GM23338 (cell line): ENCODE measurements at regions not wholly inside any gene's neighbourhood (a gene's known extent, or its start where the extent isn't known, plus 50 kb on each side); places are given as distances from the start of the nearest gene placed in this dataset.

ENCODE experiments used
- ATAC-seq: fragments of 200-7000 bp; cut with Tn5 transposase; 3 replicates; pipeline ENCODE4 v1.9.1; 2020
- DNase-seq: peaks from one replicate; pipeline ENCODE4 v3.0.0-alpha.2; 2015; ENCODE audit warnings: low spot score
- H2AFZ ChIP-seq: fragments of 200-600 bp; sonication (generic); 2 replicates; pipeline ENCODE4 v1.8.0; 2016; ENCODE audit warnings: antibody characterized with exemption, mild to moderate bottlenecking, moderate library complexity
- H3F3A ChIP-seq: fragments of 200-600 bp; sonication (generic); replicated peaks from 2 replicates; pipeline ENCODE4 v1.8.0; 2017; ENCODE audit warnings: antibody characterized with exemption, mixed run types, low read depth
- H3K27ac ChIP-seq: fragments of 200-600 bp; sonication (generic); 2 replicates; pipeline ENCODE4 v1.6.1; 2016; ENCODE audit warnings: low read depth
- H3K27me3 ChIP-seq: fragments of 200-600 bp; sonication (generic); 2 replicates; pipeline ENCODE4 v1.8.0; 2016; ENCODE audit warnings: mild to moderate bottlenecking, mixed run types, moderate library complexity; ENCODE audit not compliant: insufficient read depth
- H3K36me3 ChIP-seq: fragments of 200-600 bp; sonication (generic); 2 replicates; pipeline ENCODE4 v1.8.0; 2016; ENCODE audit warnings: mild to moderate bottlenecking; ENCODE audit not compliant: insufficient read depth
- H3K4me1 ChIP-seq: fragments of 200-600 bp; sonication (generic); 2 replicates; pipeline ENCODE4 v1.8.0; 2016; ENCODE audit warnings: mild to moderate bottlenecking, moderate library complexity; ENCODE audit not compliant: insufficient read depth
- H3K4me2 ChIP-seq: fragments of 200-600 bp; sonication (generic); 2 replicates; pipeline ENCODE4 v1.7.1; 2017; ENCODE audit warnings: mixed run types
- H3K4me3 ChIP-seq: fragments of 200-600 bp; sonication (generic); 2 replicates; pipeline ENCODE4 v1.6.1; 2016; ENCODE audit warnings: mixed run types
- H3K79me2 ChIP-seq: fragments of 200-600 bp; sonication (generic); replicated peaks from 2 replicates; pipeline ENCODE4 v1.8.0; 2017; ENCODE audit warnings: mild to moderate bottlenecking; ENCODE audit not compliant: insufficient read depth
- H3K9me2 ChIP-seq: fragments of 200-600 bp; sonication (generic); 2 replicates; pipeline ENCODE4 v1.8.0; 2017; ENCODE audit not compliant: insufficient read depth
- H4K20me1 ChIP-seq: fragments of 200-600 bp; sonication (generic); replicated peaks from 2 replicates; pipeline ENCODE4 v1.8.0; 2017; ENCODE audit warnings: mild to moderate bottlenecking; ENCODE audit not compliant: insufficient read depth
- H3K27ac Mint-ChIP-seq: 2 replicates; pipeline ENCODE4 v1.8.0; 2020; ENCODE audit warnings: inconsistent platforms, mild to moderate bottlenecking, moderate library complexity, mixed read lengths
- H3K27me3 Mint-ChIP-seq: 3 replicates; pipeline ENCODE4 v1.8.0; 2022; ENCODE audit warnings: low read depth, mild to moderate bottlenecking, moderate library complexity, mixed read lengths, inconsistent platforms; ENCODE audit not compliant: insufficient read depth, poor library complexity
- H3K36me3 Mint-ChIP-seq: 3 replicates; pipeline ENCODE4 v1.8.0; 2021; ENCODE audit warnings: low read depth, mild to moderate bottlenecking, inconsistent platforms, moderate library complexity, mixed read lengths
- H3K4me1 Mint-ChIP-seq: 3 replicates; pipeline ENCODE4 v1.8.0; 2020; ENCODE audit warnings: mild to moderate bottlenecking, inconsistent platforms, mixed read lengths
- H3K4me3 Mint-ChIP-seq: 3 replicates; pipeline ENCODE4 v1.8.0; 2021; ENCODE audit warnings: moderate library complexity, mild to moderate bottlenecking, inconsistent platforms, mixed read lengths
- H3K9me3 Mint-ChIP-seq: 3 replicates; pipeline ENCODE4 v1.8.0; 2020; ENCODE audit warnings: moderate library complexity, mild to moderate bottlenecking, inconsistent platforms, mixed read lengths
- CTCF ChIP-seq, 2 experiments: fragments of 200-600 bp in 1 of 2; sonication (generic) in 1 of 2; conservative IDR thresholded peaks; 2 replicates each; pipeline versions ENCODE4 v1.5.1 to v1.6.1; 2016 to 2017; ENCODE audit warnings: antibody characterized with exemption in 2 of 2, low read depth in 2 of 2, mild to moderate bottlenecking in 2 of 2, moderate library complexity in 1 of 2
- EZH2 ChIP-seq: fragments of 200-600 bp; sonication (generic); IDR thresholded peaks from one replicate; pipeline ENCODE4 v1.8.0; 2017; ENCODE audit warnings: antibody characterized with exemption, mild to moderate bottlenecking, low read depth; ENCODE audit not compliant: unreplicated experiment
- EZH2phosphoT487 ChIP-seq: fragments of 200-600 bp; sonication (generic); IDR thresholded peaks from one replicate; pipeline ENCODE4 v1.8.1; 2018; ENCODE audit warnings: antibody characterized with exemption; ENCODE audit not compliant: unreplicated experiment
- JUNB ChIP-seq: IDR thresholded peaks from one replicate; pipeline ENCODE4 v1.6.1; 2016; ENCODE audit warnings: antibody characterized with exemption; ENCODE audit not compliant: unreplicated experiment
- POLR2AphosphoS5 ChIP-seq: IDR thresholded peaks from 2 replicates; pipeline ENCODE4 v1.6.1; 2016; ENCODE audit warnings: antibody characterized with exemption, low read depth
- STAT1 ChIP-seq: IDR thresholded peaks from one replicate; pipeline ENCODE4 v1.6.1; 2016; ENCODE audit warnings: antibody characterized with exemption; ENCODE audit not compliant: unreplicated experiment
- ZNF114 ChIP-seq: fragments of 250-450 bp; sonication (Bioruptor Pico); IDR thresholded peaks from 2 replicates; pipeline ENCODE4 v1.5.0; 2020; ENCODE audit warnings: mild to moderate bottlenecking, moderate library complexity
- ZNF331 ChIP-seq: fragments of 250-450 bp; sonication (Bioruptor Pico); IDR thresholded peaks from 2 replicates; pipeline ENCODE4 v1.5.0; 2020; ENCODE audit warnings: low read depth, mild to moderate bottlenecking, moderate library complexity
- TF ChIP-seq, protein P1 (sequence below): fragments of 250-450 bp; sonication (Bioruptor Pico); IDR thresholded peaks from 2 replicates; pipeline ENCODE4 v1.5.0; 2020; ENCODE audit warnings: mild to moderate bottlenecking, moderate library complexity

GRCh38 chr6:140732155-140732554 is 1357.7 kb upstream of the CITED2 start (continued):
- TF ChIP-seq, protein P1, sequence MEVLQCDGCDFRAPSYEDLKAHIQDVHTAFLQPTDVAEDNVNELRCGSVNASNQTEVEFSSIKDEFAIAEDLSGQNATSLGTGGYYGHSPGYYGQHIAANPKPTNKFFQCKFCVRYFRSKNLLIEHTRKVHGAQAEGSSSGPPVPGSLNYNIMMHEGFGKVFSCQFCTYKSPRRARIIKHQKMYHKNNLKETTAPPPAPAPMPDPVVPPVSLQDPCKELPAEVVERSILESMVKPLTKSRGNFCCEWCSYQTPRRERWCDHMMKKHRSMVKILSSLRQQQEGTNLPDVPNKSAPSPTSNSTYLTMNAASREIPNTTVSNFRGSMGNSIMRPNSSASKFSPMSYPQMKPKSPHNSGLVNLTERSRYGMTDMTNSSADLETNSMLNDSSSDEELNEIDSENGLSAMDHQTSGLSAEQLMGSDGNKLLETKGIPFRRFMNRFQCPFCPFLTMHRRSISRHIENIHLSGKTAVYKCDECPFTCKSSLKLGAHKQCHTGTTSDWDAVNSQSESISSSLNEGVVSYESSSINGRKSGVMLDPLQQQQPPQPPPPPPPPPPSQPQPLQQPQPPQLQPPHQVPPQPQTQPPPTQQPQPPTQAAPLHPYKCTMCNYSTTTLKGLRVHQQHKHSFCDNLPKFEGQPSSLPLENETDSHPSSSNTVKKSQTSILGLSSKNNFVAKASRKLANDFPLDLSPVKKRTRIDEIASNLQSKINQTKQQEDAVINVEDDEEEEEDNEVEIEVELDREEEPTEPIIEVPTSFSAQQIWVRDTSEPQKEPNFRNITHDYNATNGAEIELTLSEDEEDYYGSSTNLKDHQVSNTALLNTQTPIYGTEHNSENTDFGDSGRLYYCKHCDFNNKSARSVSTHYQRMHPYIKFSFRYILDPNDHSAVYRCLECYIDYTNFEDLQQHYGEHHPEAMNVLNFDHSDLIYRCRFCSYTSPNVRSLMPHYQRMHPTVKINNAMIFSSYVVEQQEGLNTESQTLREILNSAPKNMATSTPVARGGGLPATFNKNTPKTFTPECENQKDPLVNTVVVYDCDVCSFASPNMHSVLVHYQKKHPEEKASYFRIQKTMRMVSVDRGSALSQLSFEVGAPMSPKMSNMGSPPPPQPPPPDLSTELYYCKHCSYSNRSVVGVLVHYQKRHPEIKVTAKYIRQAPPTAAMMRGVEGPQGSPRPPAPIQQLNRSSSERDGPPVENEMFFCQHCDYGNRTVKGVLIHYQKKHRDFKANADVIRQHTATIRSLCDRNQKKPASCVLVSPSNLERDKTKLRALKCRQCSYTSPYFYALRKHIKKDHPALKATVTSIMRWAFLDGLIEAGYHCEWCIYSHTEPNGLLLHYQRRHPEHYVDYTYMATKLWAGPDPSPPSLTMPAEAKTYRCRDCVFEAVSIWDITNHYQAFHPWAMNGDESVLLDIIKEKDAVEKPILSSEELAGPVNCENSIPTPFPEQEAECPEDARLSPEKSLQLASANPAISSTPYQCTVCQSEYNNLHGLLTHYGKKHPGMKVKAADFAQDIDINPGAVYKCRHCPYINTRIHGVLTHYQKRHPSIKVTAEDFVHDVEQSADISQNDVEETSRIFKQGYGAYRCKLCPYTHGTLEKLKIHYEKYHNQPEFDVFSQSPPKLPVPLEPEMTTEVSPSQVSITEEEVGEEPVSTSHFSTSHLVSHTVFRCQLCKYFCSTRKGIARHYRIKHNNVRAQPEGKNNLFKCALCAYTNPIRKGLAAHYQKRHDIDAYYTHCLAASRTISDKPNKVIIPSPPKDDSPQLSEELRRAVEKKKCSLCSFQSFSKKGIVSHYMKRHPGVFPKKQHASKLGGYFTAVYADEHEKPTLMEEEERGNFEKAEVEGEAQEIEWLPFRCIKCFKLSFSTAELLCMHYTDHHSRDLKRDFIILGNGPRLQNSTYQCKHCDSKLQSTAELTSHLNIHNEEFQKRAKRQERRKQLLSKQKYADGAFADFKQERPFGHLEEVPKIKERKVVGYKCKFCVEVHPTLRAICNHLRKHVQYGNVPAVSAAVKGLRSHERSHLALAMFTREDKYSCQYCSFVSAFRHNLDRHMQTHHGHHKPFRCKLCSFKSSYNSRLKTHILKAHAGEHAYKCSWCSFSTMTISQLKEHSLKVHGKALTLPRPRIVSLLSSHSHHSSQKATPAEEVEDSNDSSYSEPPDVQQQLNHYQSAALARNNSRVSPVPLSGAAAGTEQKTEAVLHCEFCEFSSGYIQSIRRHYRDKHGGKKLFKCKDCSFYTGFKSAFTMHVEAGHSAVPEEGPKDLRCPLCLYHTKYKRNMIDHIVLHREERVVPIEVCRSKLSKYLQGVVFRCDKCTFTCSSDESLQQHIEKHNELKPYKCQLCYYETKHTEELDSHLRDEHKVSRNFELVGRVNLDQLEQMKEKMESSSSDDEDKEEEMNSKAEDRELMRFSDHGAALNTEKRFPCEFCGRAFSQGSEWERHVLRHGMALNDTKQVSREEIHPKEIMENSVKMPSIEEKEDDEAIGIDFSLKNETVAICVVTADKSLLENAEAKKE (CRISPR knock-in tag), result no peak
- no peak for TF ChIP-seq JUNB
- no peak for TF ChIP-seq CTCF (conservative IDR thresholded peaks at IDR 0.05; ENCODE audit: low read depth in 2 of 2)

DNA sequence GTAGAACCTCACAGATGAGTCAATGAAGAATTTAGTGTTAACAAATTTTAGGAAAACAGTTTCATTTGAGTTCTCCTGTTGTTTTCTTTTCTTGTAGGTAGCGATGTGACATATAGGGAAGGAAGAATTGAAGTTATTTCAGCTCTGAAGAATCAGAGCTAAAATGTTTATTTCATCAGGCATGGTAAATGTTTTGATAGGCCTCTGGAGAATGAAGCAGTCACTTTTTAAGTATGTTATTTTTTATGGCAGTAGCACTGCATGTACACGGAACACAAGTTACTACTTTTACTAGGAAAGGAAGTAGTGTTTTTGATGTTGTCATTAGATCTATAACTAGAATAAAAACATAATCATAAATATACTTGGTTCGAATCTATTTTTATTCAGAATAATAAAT is 1357.3 kb upstream of the CITED2 start:
- no peaks in the 10 kb centered on the region for H3K4me1 Mint-ChIP-seq
- Histone ChIP-seq H3K79me2 (no peaks in the 10 kb centered on the region), H4K20me1 (no peaks in the 10 kb centered on the region), H3F3A (no peaks in the 10 kb centered on the region), H3K4me1 (no peaks in the 10 kb centered on the region), H3K9me2 (no peaks in the 10 kb centered on the region), H3K27ac (no peak overlapping the region), H2AFZ (no peak overlapping the region), H3K4me3 (no peak overlapping the region), H3K4me2 (no peak overlapping the region), H3K27me3 (no peaks in the 10 kb centered on the region), H3K36me3 (no peaks in the 10 kb centered on the region)
- ATAC-seq (no peak), DNase-seq (no peak)
- H3K27ac Mint-ChIP-seq, result no peak overlapping the region
- no peaks in the 10 kb centered on the region for H3K36me3 Mint-ChIP-seq
- no peak overlapping the region for H3K4me3 Mint-ChIP-seq
- H3K27me3 Mint-ChIP-seq, result peaks cover 3% of the 10 kb centered on the region
- no peaks in the 10 kb centered on the region for H3K9me3 Mint-ChIP-seq
- TF ChIP-seq JUNB, result no peak
- TF ChIP-seq EZH2, result no peak
- TF ChIP-seq POLR2AphosphoS5, result no peak
- TF ChIP-seq STAT1, result no peak
- TF ChIP-seq, protein P1 (CRISPR knock-in tag), result no peak
- TF ChIP-seq EZH2phosphoT487, result no peak
- no peak for TF ChIP-seq ZNF114
- no peak for TF ChIP-seq ZNF331 (CRISPR knock-in tag)
